Ureter (tissue), 1 donor: ENCODE measurements at regions not wholly inside any gene's neighbourhood (a gene's known extent, or its start where the extent isn't known, plus 50 kb on each side); places are given as distances from the start of the nearest gene placed in this dataset.

Experiments used
- DNase-seq: peaks from one replicate; pipeline ENCODE4 v3.0.0-alpha.2; 2020; ENCODE audit warnings: low spot score
- donor health status: DM: yes; HTN: yes; CAD: no.

- DNase-seq: no peak
These were observed 181.2 kb upstream of the CTBP2 start for GRCh38 chr10:125341611-125342010.

GRCh38 chr10:125340903-125341302 lies 180.5 kb upstream of the CTBP2 start:
- no peak for DNase-seq

GRCh38 chr10:125337510-125337909 lies 177.1 kb upstream of the CTBP2 start:
- no peak for DNase-seq

GRCh38 chr10:125334545-125334944 lies 174.2 kb upstream of the CTBP2 start:
- no peak for DNase-seq

GRCh38 chr10:125333769-125334168 lies 173.4 kb upstream of the CTBP2 start:
- DNase-seq: no peak

GRCh38 chr10:125333209-125333591 lies 172.8 kb upstream of the CTBP2 start:
- no peak for DNase-seq

GRCh38 chr10:125332548-125333208 lies 172.3 kb upstream of the CTBP2 start:
- DNase-seq: no peak

- no peak for DNase-seq
These were observed 170.7 kb upstream of the CTBP2 start for GRCh38 chr10:125331056-125331455.

GRCh38 chr10:125329056-125329455 lies 168.7 kb upstream of the CTBP2 start:
- no peak for DNase-seq

- no peak for DNase-seq
These were observed 165.0 kb upstream of the CTBP2 start for GRCh38 chr10:125325326-125325725.

GRCh38 chr10:125316436-125316835 lies 156.1 kb upstream of the CTBP2 start:
- no peak for DNase-seq

- DNase-seq: no peak
These were observed 140.6 kb upstream of the CTBP2 start for GRCh38 chr10:125300937-125301336.

GRCh38 chr10:125299461-125299860 lies 139.1 kb upstream of the CTBP2 start:
- DNase-seq: no peak

GRCh38 chr10:125296598-125296997 lies 136.2 kb upstream of the CTBP2 start:
- peak; percentile 45 for DNase-seq

- no peak for DNase-seq
These were observed 133.7 kb upstream of the CTBP2 start for GRCh38 chr10:125294109-125294508.

GRCh38 chr10:125291836-125292235 lies 131.5 kb upstream of the CTBP2 start:
- no peak for DNase-seq

- no peak for DNase-seq
These were observed 129.1 kb upstream of the CTBP2 start for GRCh38 chr10:125289461-125289860.

GRCh38 chr10:125284875-125285597 lies 124.7 kb upstream of the CTBP2 start:
- no peak for DNase-seq

- no peak for DNase-seq
These were observed 123.7 kb upstream of the CTBP2 start for GRCh38 chr10:125283836-125284614.

GRCh38 chr10:125283191-125283835 lies 123.0 kb upstream of the CTBP2 start:
- no peak for DNase-seq

GRCh38 chr10:125281091-125281490 lies 120.7 kb upstream of the CTBP2 start:
- no peak for DNase-seq

- no peak for DNase-seq
These were observed 115.8 kb upstream of the CTBP2 start for GRCh38 chr10:125276133-125276532.
